ENCODE measurements at regions not wholly inside any gene's neighbourhood (a gene's known extent, or its start where the extent isn't known, plus 50 kb on each side); places are given as distances from the start of the nearest gene placed in this dataset.

GRCh38 chr3:132160198-132160597 lies 125.4 kb upstream of the CPNE4 start:
- H3K4me1 Mint-ChIP-seq (ENCODE audit: low read depth, unreplicated experiment): no peaks in the 10 kb centered on the region
- H3K27me3 Mint-ChIP-seq (ENCODE audit: insufficient read depth, unreplicated experiment): no peaks in the 10 kb centered on the region
- Histone ChIP-seq H3K27me3 (replicated peaks; ENCODE audit: control insufficient read depth, insufficient read depth, low read length) (no peaks in the 10 kb centered on the region), H3K4me1 (no peaks in the 10 kb centered on the region), H3K36me3 (ENCODE audit: control insufficient read depth, insufficient read depth, low read length) (no peaks in the 10 kb centered on the region), H3K4me3 (ENCODE audit: low read depth, low read length) (no peak overlapping the region), H3K9me3 (no peaks in the 10 kb centered on the region)
- TF ChIP-seq, protein P1, sequence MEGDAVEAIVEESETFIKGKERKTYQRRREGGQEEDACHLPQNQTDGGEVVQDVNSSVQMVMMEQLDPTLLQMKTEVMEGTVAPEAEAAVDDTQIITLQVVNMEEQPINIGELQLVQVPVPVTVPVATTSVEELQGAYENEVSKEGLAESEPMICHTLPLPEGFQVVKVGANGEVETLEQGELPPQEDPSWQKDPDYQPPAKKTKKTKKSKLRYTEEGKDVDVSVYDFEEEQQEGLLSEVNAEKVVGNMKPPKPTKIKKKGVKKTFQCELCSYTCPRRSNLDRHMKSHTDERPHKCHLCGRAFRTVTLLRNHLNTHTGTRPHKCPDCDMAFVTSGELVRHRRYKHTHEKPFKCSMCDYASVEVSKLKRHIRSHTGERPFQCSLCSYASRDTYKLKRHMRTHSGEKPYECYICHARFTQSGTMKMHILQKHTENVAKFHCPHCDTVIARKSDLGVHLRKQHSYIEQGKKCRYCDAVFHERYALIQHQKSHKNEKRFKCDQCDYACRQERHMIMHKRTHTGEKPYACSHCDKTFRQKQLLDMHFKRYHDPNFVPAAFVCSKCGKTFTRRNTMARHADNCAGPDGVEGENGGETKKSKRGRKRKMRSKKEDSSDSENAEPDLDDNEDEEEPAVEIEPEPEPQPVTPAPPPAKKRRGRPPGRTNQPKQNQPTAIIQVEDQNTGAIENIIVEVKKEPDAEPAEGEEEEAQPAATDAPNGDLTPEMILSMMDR (IDR thresholded peaks at IDR 0.05; ENCODE audit: insufficient read depth in 1 of 2, low read depth in 1 of 2, low read length in 1 of 2, severe bottlenecking in 1 of 2, unreplicated experiment in 1 of 2): no peak
- H3K4me3 Mint-ChIP-seq (ENCODE audit: unreplicated experiment): no peak overlapping the region
- no peak overlapping the region for H3K27ac Mint-ChIP-seq (ENCODE audit: unreplicated experiment)
- intact Hi-C loops (cut with micrococcal nuclease; ENCODE audit: unreplicated experiment): no loop called here
- POLR2A ChIA-PET: no interaction called here
- no peaks in the 10 kb centered on the region for H3K9me3 Mint-ChIP-seq (ENCODE audit: unreplicated experiment)
- H3K36me3 Mint-ChIP-seq (ENCODE audit: insufficient read depth, unreplicated experiment): no peaks in the 10 kb centered on the region
- CTCF ChIA-PET: no interaction called here
- no peak for DNase-seq
- BruUV-seq (replicated peaks): no TSS peak

DNA sequence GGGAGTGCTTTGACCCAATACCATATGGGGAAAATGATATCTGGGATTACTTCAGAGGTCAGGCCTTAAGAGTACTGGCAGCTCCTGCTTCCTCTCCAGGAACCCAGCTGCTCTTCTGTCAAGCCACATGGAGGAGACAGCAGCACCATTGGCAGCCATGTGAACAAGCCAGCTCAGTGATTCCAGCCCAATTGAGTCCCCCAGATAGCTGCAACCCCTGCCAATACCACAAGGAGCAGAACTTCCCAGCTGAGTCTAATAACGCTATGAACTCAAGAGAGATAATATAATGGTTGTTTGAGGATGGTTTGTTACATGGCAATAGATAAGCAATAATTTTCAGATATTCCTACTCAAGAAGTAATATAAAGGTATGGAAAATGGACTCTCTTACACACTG lies 126.8 kb upstream of the CPNE4 start:
- TF ChIP-seq, protein P1 (IDR thresholded peaks at IDR 0.05; ENCODE audit: insufficient read depth in 1 of 2, low read depth in 1 of 2, low read length in 1 of 2, severe bottlenecking in 1 of 2, unreplicated experiment in 1 of 2): no peak

GRCh38 chr3:132164469-132165092 lies 129.8 kb upstream of the CPNE4 start:
- Histone ChIP-seq H3K27me3 (replicated peaks; ENCODE audit: control insufficient read depth, insufficient read depth, low read length) (no peaks in the 10 kb centered on the region), H3K4me3 (ENCODE audit: low read depth, low read length) (no peak overlapping the region), H3K36me3 (ENCODE audit: control insufficient read depth, insufficient read depth, low read length) (no peaks in the 10 kb centered on the region), H3K4me1 (no peaks in the 10 kb centered on the region), H3K9me3 (no peaks in the 10 kb centered on the region)
- peaks cover 8% of the 10 kb centered on the region for H3K9me3 Mint-ChIP-seq (ENCODE audit: unreplicated experiment)
- H3K27ac Mint-ChIP-seq (ENCODE audit: unreplicated experiment): no peak overlapping the region
- TF ChIP-seq, protein P1 (IDR thresholded peaks at IDR 0.05; ENCODE audit: insufficient read depth in 1 of 2, low read depth in 1 of 2, low read length in 1 of 2, severe bottlenecking in 1 of 2, unreplicated experiment in 1 of 2): no peak
- no peak overlapping the region for H3K4me3 Mint-ChIP-seq (ENCODE audit: unreplicated experiment)
- POLR2A ChIA-PET: no interaction called here
- peaks cover 13% of the 10 kb centered on the region for H3K27me3 Mint-ChIP-seq (ENCODE audit: insufficient read depth, unreplicated experiment)
- BruUV-seq (replicated peaks): no TSS peak
- CTCF ChIA-PET: no interaction called here
- H3K36me3 Mint-ChIP-seq (ENCODE audit: insufficient read depth, unreplicated experiment): no peaks in the 10 kb centered on the region
- H3K4me1 Mint-ChIP-seq (ENCODE audit: low read depth, unreplicated experiment): no peaks in the 10 kb centered on the region
- intact Hi-C loops (cut with micrococcal nuclease; ENCODE audit: unreplicated experiment): no loop called here
- no peak for DNase-seq

More for the DNA sequence above, 126.8 kb upstream of the CPNE4 start:
- DNase-seq: peak in 1 of 2 experiments; percentile 20
- no peaks in the 10 kb centered on the region for H3K4me1 Mint-ChIP-seq (ENCODE audit: low read depth, unreplicated experiment)
- ChIA-PET POLR2A (no interaction called here), CTCF (interaction anchor here (0.9 kb wide), 1 partner anchor 49 kb away, joined by 3 read pairs; no protein-coding TSS in a partner anchor)
- intact Hi-C loops (cut with micrococcal nuclease; ENCODE audit: unreplicated experiment): no loop called here
- H3K36me3 ChIP-seq (ENCODE audit: control insufficient read depth, insufficient read depth, low read length): no peaks in the 10 kb centered on the region
- no peak overlapping the region for H3K4me3 Mint-ChIP-seq (ENCODE audit: unreplicated experiment)
- peaks cover 8% of the 10 kb centered on the region for H3K9me3 Mint-ChIP-seq (ENCODE audit: unreplicated experiment)
- no peak overlapping the region for H3K27ac Mint-ChIP-seq (ENCODE audit: unreplicated experiment)
- no peaks in the 10 kb centered on the region for H3K9me3 ChIP-seq
- H3K27me3 ChIP-seq (replicated peaks; ENCODE audit: control insufficient read depth, insufficient read depth, low read length): no peaks in the 10 kb centered on the region
- peaks cover 7% of the 10 kb centered on the region for H3K27me3 Mint-ChIP-seq (ENCODE audit: insufficient read depth, unreplicated experiment)
- H3K4me1 ChIP-seq: no peaks in the 10 kb centered on the region
- H3K4me3 ChIP-seq (ENCODE audit: low read depth, low read length): no peak overlapping the region
- no peaks in the 10 kb centered on the region for H3K36me3 Mint-ChIP-seq (ENCODE audit: insufficient read depth, unreplicated experiment)
- BruUV-seq (replicated peaks): no TSS peak
